ENCODE measurements at regions not wholly inside any gene's neighbourhood (a gene's known extent, or its start where the extent isn't known, plus 50 kb on each side); places are given as distances from the start of the nearest gene placed in this dataset.
A peak's percentile ranks its signal among the peaks of the same experiment; 100 is the strongest.

- Histone ChIP-seq H3K36me3 (no peaks in the 10 kb centered on the region), H3K27ac (peak overlapping the region in 2 of 4 donors; percentile 84 to 89), H3K27me3 (no peaks in the 10 kb centered on the region), H3K4me3 (peak overlapping the region; percentile 32 to 70 (median 52)), H3K9me3 (no peaks in the 10 kb centered on the region), H3K4me1 (peaks cover 0 to 16% (median 0%) of the 10 kb centered on the region in 3 donors)
- 15 to 38% methylated on average over 11 of the region's 11 CpGs for WGBS, 2 donors
- DNase-seq = no peak
- intact Hi-C loops (cut with DNase I) = no loop called here
- TF ChIP-seq POLR2A (IDR thresholded peaks at IDR 0.05) (no peak), CTCF (IDR thresholded peaks at IDR 0.05) (no peak)
Observed at GRCh38 chrX:65034292-65034667, 58.0 kb upstream of the ZC4H2 start.

Data from esophagus squamous epithelium (tissue), 5 donors.